H1 (cell line): ENCODE measurements at regions not wholly inside any gene's neighbourhood (a gene's known extent, or its start where the extent isn't known, plus 50 kb on each side); places are given as distances from the start of the nearest gene placed in this dataset.

Experiments used
- ATF2 ChIP-seq: IDR thresholded peaks from 2 replicates; pipeline ENCODE4 v1.6.1; 2012; ENCODE audit warnings: low read length, inconsistent platforms
- BACH1 ChIP-seq: IDR thresholded peaks from 2 replicates; pipeline ENCODE4 v1.6.1; 2012; ENCODE audit warnings: low read length, improper control_type of control experiment
- EZH2 ChIP-seq: fragments of 200-600 bp; sonication (generic); IDR thresholded peaks from 2 replicates; pipeline ENCODE4 v1.7.1; 2012; ENCODE audit warnings: low read depth, mild to moderate bottlenecking, moderate library complexity, low read length, inconsistent platforms; ENCODE audit not compliant: severe bottlenecking
- JUND ChIP-seq: IDR thresholded peaks from 2 replicates; pipeline ENCODE4 v1.6.1; 2011; ENCODE audit warnings: mild to moderate bottlenecking, improper control_type of control experiment, low read length
- KDM4A ChIP-seq: IDR thresholded peaks from one replicate; pipeline ENCODE4 v1.7.1; 2012; ENCODE audit warnings: low read depth, mild to moderate bottlenecking, moderate library complexity, low read length, inconsistent platforms; ENCODE audit not compliant: severe bottlenecking
- MAFK ChIP-seq: IDR thresholded peaks from 2 replicates; pipeline ENCODE4 v1.6.1; 2012; ENCODE audit warnings: low read depth, mild to moderate bottlenecking, improper control_type of control experiment, low read length
- NRF1 ChIP-seq: IDR thresholded peaks from 2 replicates; pipeline ENCODE4 v1.6.1; 2011; ENCODE audit warnings: mild to moderate bottlenecking, low read depth, low read length, improper control_type of control experiment
- POU5F1 ChIP-seq: IDR thresholded peaks from 2 replicates; pipeline ENCODE4 v1.6.1; 2011; ENCODE audit warnings: low read depth, mild to moderate bottlenecking, low read length, moderate library complexity
- SAP30 ChIP-seq: fragments of 300-600 bp; sonication (generic); IDR thresholded peaks from 2 replicates; pipeline ENCODE4 v1.7.1; 2012; ENCODE audit warnings: low read length, moderate library complexity, mild to moderate bottlenecking, inconsistent platforms; ENCODE audit not compliant: insufficient read depth, insufficient replicate concordance
- SIN3A ChIP-seq, 2 experiments: IDR thresholded peaks in 1 of 2; conservative IDR thresholded peaks in 1 of 2; 2 replicates each; pipeline ENCODE4 v1.6.1; 2011 to 2012; ENCODE audit warnings: low read length in 2 of 2, improper control_type of control experiment in 1 of 2, low read depth in 1 of 2, mild to moderate bottlenecking in 1 of 2
- TCF12 ChIP-seq: IDR thresholded peaks from 2 replicates; pipeline ENCODE4 v1.6.1; 2011; ENCODE audit warnings: low read depth, mild to moderate bottlenecking, low read length
- TF ChIP-seq, protein P1 (sequence below): IDR thresholded peaks from 2 replicates; pipeline ENCODE4 v1.6.1; 2012; ENCODE audit warnings: inconsistent platforms

DNA sequence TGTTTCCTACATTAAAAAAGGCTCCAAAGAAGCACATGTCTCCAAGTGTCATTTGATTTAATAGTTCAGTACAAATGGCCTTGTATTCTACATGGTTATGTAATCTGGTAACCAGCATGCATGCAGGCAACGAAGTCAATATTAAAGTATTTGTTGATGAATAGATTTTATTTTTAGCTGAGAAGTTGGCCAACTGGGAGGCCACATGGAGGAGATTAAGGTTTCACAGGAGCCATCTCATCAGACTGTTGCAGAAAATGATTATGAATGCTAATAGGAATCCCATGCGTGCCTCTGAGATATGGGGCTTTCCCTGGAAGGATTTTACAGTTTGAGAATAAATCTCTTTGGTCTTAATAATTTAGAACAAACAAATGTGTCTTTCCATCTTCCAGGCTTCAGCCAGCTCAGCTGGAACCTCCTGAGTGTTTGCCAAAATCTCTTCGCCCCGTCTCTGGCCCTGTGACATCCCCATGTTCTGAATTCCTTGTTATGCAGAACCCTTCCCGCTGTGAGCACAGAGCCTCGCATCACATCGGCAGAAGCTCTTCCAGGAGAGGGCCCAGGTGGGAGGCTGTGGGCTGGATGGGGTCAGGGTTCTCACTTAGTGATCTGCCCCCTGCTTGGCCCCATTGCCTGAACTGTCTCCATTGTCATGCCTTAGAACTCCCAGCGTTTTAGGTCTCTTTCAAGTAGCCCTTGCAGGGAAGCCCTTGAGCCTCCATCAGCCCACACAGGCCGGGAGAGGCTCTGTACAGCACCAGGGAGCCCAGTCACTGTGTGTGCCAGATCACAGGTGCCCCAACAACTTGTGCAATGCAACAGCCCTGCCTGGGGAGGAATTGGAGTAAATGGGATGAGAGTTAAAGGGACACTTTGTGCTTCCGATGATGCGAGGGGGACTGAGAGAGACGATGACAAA lies 190.5 kb upstream of the TWIST2 start (continued):
- TF ChIP-seq BACH1 (no peak), JUND (no peak), SIN3A (conservative IDR thresholded peaks at IDR 0.05 in 1 of 2, IDR thresholded peaks at IDR 0.05 in 1 of 2; ENCODE audit: low read depth in 1 of 2, low read length in 2 of 2) (no peak), MAFK (no peak), NRF1 (no peak), KDM4A (no peak), EZH2 (no peak), SAP30 (no peak), TCF12 (0 out of 2 replicates have a peak, but pooled peaks have one; percentile 63), ATF2 (no peak), POU5F1 (peak; percentile 86; the same call in 1 of the 2 replicates)
- TF ChIP-seq, protein P1, sequence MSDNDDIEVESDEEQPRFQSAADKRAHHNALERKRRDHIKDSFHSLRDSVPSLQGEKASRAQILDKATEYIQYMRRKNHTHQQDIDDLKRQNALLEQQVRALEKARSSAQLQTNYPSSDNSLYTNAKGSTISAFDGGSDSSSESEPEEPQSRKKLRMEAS = no peak
- TF ChIP-seq, all 59 proteins: peak for 4
